ENCODE measurements at regions not wholly inside any gene's neighbourhood (a gene's known extent, or its start where the extent isn't known, plus 50 kb on each side); places are given as distances from the start of the nearest gene placed in this dataset.
A peak's percentile ranks its signal among the peaks of the same experiment; 100 is the strongest.

DNA sequence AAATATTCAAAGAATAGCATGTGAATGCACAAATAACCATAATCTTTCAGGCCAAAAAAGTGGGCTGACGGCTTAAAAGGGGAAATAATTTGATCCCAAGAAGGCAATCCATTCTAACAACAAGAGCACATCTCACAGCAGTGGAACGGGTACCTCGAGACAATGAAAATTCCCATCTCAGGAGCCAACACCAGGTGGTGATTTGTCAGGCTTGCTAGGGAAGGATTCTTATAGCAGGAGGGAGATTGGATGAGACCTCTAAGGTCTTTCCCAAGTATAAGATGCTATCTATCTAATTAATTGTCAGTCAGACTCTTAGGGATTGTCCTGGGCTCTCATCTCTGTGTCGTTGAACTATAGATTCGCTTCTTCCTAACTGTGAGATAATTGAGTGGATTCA, 284.0 kb downstream of the ETS1 start:
- ATAC-seq, result no peak
- no peaks in the 10 kb centered on the region for H3K27me3 Mint-ChIP-seq
- no peaks in the 10 kb centered on the region for H3K9me3 Mint-ChIP-seq
- no peak overlapping the region for H3K4me3 Mint-ChIP-seq
- peak overlapping the region; percentile 55 for H3K27ac Mint-ChIP-seq
- H3K36me3 Mint-ChIP-seq, result no peaks in the 10 kb centered on the region
- H3K4me1 Mint-ChIP-seq, result peaks cover 66% of the 10 kb centered on the region

DNA sequence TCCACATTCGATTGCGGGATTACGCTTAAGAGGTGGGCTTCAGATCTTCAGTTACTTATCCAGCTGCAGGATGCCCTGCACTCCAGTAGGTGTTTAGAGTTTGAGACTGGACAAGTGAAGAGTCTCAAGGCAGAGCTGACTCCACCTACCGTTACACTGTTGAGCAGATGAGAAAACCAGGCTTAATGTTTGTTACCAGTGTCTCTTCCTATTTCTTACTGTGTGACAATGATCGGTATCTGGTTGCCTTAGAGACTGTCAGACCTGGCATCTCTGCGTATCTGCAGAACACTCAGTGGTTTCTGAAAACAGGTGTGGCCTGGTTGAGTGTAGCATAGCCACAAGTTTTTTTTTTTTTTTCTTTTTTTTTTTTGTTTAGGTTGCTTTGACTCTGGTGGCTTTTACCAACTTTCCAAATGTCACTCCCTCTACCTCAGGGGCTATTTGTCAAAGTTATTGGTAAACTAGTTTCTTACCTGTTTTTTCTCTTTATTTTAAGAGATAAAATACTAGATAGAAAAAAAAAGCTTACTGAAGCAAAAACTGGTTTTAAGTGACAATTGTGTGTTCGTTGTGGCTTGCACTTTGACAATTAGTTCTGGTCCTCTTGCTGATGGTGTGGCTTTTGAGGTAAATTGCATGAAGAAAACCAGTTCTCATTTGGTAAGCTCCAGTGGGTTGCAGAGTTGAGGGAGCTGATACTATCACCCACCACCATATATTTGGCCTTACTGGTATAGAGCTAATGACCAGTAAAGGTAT, 284.8 kb downstream of the ETS1 start:
- Mint-ChIP-seq H3K27me3 (no peaks in the 10 kb centered on the region), H3K4me1 (peaks cover 74% of the 10 kb centered on the region), H3K27ac (peak overlapping the region; percentile 55), H3K9me3 (no peaks in the 10 kb centered on the region), H3K4me3 (no peak overlapping the region), H3K36me3 (no peaks in the 10 kb centered on the region)
- peak; percentile 98 for ATAC-seq

GRCh38 chr11:128301756-128302155, 285.6 kb downstream of the ETS1 start:
- Mint-ChIP-seq H3K4me3 (no peak overlapping the region), H3K27me3 (no peaks in the 10 kb centered on the region), H3K4me1 (peaks cover 82% of the 10 kb centered on the region), H3K27ac (peak overlapping the region; percentile 55), H3K36me3 (no peaks in the 10 kb centered on the region), H3K9me3 (no peaks in the 10 kb centered on the region)
- no peak for ATAC-seq

DNA sequence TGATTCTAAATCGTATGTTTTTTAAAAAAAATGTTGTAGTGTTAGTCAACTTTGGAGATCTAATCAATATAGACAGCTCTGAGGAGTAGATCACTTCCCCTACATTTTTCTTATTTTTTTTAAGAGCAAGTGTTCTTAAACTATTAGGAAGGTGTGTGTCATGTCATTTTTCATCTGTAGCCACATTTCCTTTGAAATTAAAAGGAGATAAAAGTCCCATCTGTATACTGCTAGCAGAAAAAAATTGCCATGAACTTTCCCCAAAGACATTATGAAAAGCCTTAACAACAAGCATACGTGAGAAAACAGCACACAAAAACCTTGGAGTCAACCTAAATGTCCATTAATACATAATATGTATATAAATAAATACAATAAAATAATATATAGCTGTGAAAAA, 286.6 kb downstream of the ETS1 start:
- peaks cover 78% of the 10 kb centered on the region for H3K4me1 Mint-ChIP-seq
- H3K4me3 Mint-ChIP-seq, result no peak overlapping the region
- no peak for ATAC-seq
- H3K36me3 Mint-ChIP-seq, result no peaks in the 10 kb centered on the region
- H3K27me3 Mint-ChIP-seq, result no peaks in the 10 kb centered on the region
- no peak overlapping the region for H3K27ac Mint-ChIP-seq
- no peaks in the 10 kb centered on the region for H3K9me3 Mint-ChIP-seq

DNA sequence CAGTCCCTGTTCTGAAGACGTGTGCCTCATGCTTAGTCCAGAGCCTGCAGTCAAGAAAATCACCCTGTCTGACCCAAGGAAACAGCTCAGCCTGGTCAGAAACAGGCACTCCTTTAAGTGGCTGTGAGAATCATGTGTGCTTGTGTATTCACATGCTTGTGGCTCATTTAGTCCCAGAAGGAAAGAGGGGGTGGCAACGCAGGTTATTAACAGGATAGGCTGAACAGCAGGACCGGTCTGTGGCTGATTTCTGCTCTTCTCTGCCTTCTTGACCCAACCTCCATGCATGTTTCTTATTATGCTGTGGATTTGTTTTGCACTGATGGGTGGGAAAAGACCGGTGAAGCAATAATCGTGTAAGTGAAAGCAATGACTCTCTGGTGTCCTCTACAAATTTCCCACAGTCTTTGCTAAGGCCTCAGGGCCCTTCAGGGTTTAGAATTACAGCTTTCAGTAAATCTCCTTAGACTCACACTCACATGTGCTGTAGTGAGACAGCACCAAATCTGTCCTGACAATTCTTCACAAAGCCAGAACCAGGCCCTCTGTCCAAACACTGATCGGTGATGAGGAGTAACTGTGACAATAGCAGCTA, 288.1 kb downstream of the ETS1 start:
- Mint-ChIP-seq H3K36me3 (no peaks in the 10 kb centered on the region), H3K27ac (peak overlapping the region; percentile 82), H3K4me1 (peaks cover 76% of the 10 kb centered on the region), H3K4me3 (no peak overlapping the region), H3K9me3 (no peaks in the 10 kb centered on the region), H3K27me3 (no peaks in the 10 kb centered on the region)
- ATAC-seq, result no peak

DNA sequence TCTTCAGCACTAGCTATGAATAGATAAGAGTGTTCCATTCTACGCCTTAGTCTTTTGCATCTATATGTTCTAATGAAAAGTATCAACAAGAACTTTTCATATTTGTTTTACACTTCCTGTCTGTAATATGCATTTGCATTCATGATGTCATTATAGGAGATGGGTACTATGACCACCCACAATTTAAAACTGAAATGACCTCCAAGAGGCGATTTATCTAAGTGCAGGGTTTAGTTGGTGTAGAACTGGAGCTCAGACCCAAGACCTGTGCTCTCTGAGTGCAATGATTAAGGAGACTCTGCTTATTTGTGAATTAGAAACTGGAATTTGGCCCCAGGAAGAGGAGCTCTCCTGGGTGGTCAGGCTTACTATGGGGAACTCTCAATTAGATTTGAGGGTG, 289.1 kb downstream of the ETS1 start:
- Mint-ChIP-seq H3K27ac (peak overlapping the region; percentile 82), H3K4me1 (peaks cover 74% of the 10 kb centered on the region), H3K4me3 (no peak overlapping the region), H3K9me3 (no peaks in the 10 kb centered on the region), H3K27me3 (no peaks in the 10 kb centered on the region), H3K36me3 (no peaks in the 10 kb centered on the region)
- no peak for ATAC-seq

DNA sequence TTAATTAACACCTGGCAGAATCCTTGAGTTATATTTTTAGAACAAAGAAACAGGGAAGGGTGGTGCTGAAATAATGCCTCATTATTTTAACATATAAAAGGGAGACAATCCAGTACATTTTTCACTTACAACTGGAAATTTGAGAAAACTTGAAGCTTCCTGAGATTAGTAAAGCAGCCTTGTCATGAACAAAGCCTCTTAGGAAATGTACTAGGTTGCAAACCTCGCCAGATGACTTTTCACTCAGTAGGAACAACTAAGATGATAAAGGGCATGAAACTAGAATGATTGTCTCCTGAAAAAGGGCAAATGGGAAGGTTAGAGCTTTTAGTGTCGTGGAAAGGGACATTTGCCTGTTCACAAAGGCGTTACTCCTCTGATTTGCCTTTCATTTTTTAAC, 289.6 kb downstream of the ETS1 start:
- Mint-ChIP-seq H3K27ac (peak overlapping the region; percentile 82), H3K36me3 (no peaks in the 10 kb centered on the region), H3K4me3 (no peak overlapping the region), H3K27me3 (no peaks in the 10 kb centered on the region), H3K9me3 (no peaks in the 10 kb centered on the region), H3K4me1 (peaks cover 74% of the 10 kb centered on the region)
- no peak for ATAC-seq

- Mint-ChIP-seq H3K4me1 (peaks cover 75% of the 10 kb centered on the region), H3K27me3 (no peaks in the 10 kb centered on the region), H3K27ac (peak overlapping the region; percentile 82), H3K36me3 (no peaks in the 10 kb centered on the region), H3K9me3 (no peaks in the 10 kb centered on the region), H3K4me3 (no peak overlapping the region)
- ATAC-seq, result no peak
Measured at GRCh38 chr11:128297091-128297651, 290.2 kb downstream of the ETS1 start.

- Mint-ChIP-seq H3K9me3 (no peaks in the 10 kb centered on the region), H3K27me3 (no peaks in the 10 kb centered on the region), H3K4me3 (no peak overlapping the region), H3K36me3 (no peaks in the 10 kb centered on the region), H3K4me1 (peaks cover 89% of the 10 kb centered on the region), H3K27ac (peak overlapping the region; percentile 96)
- ATAC-seq, result no peak
Measured at GRCh38 chr11:128294671-128295050, 292.7 kb downstream of the ETS1 start.

GRCh38 chr11:128294001-128294670, 293.2 kb downstream of the ETS1 start:
- no peaks in the 10 kb centered on the region for H3K27me3 Mint-ChIP-seq
- no peak overlapping the region for H3K4me3 Mint-ChIP-seq
- ATAC-seq, result no peak
- H3K27ac Mint-ChIP-seq, result peak overlapping the region; percentile 96
- no peaks in the 10 kb centered on the region for H3K9me3 Mint-ChIP-seq
- no peaks in the 10 kb centered on the region for H3K36me3 Mint-ChIP-seq
- peaks cover 89% of the 10 kb centered on the region for H3K4me1 Mint-ChIP-seq

DNA sequence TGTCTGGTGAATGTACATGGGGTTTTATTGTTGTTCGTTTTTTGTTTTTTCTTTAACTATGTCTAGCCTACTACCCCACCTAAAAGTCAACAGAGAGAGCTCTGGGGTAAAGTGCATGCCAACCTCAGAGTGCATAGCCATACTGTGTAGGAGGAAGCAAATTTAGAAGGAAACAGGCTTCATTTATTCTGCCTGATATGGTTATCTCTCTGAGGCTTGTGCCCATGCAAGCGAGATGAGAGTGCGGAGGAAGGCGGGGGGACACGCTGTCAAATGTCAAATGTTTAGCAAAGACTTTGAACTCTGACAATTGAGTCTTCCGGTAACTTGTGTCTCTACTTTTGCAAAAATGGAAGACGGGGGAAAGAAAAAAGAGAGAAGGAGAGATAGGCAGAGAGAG, 295.5 kb downstream of the ETS1 start:
- H3K4me1 Mint-ChIP-seq, result peaks cover 87% of the 10 kb centered on the region
- H3K4me3 Mint-ChIP-seq, result peak overlapping the region; percentile 81
- H3K27me3 Mint-ChIP-seq, result no peaks in the 10 kb centered on the region
- no peaks in the 10 kb centered on the region for H3K36me3 Mint-ChIP-seq
- peak overlapping the region; percentile 96 for H3K27ac Mint-ChIP-seq
- peak; percentile 81 for ATAC-seq
- no peaks in the 10 kb centered on the region for H3K9me3 Mint-ChIP-seq

DNA sequence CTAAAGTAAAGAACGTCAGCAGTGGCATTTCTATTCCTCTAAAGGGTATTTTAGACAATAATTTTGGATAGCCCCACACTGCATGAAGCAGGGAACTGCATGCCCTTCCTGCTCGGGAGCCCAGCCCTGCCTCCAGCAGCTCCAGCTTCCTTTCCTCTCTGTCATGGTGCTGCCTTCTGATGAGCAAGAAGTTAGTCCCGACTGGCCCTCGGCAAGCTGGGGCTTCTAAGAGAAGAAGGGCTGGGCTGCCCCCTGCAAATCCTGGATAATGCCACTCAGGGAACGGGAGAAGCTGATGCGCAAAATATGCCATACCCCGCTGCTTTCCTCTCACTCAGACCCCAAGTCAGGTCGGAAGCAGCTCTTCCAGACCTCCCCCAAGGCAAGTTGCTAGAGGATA, 296.4 kb downstream of the ETS1 start:
- H3K36me3 Mint-ChIP-seq, result no peaks in the 10 kb centered on the region
- H3K27me3 Mint-ChIP-seq, result no peaks in the 10 kb centered on the region
- H3K9me3 Mint-ChIP-seq, result no peaks in the 10 kb centered on the region
- H3K4me3 Mint-ChIP-seq, result peak overlapping the region; percentile 81
- H3K27ac Mint-ChIP-seq, result peak overlapping the region; percentile 96
- H3K4me1 Mint-ChIP-seq, result peaks cover 93% of the 10 kb centered on the region
- ATAC-seq, result no peak

- Mint-ChIP-seq H3K4me1 (peaks cover 93% of the 10 kb centered on the region), H3K27ac (peak overlapping the region; percentile 96), H3K4me3 (peak overlapping the region; percentile 81), H3K27me3 (no peaks in the 10 kb centered on the region), H3K36me3 (no peaks in the 10 kb centered on the region), H3K9me3 (no peaks in the 10 kb centered on the region)
- peak; percentile 89 for ATAC-seq
Measured at GRCh38 chr11:128290106-128290840, 297.1 kb downstream of the ETS1 start.

DNA sequence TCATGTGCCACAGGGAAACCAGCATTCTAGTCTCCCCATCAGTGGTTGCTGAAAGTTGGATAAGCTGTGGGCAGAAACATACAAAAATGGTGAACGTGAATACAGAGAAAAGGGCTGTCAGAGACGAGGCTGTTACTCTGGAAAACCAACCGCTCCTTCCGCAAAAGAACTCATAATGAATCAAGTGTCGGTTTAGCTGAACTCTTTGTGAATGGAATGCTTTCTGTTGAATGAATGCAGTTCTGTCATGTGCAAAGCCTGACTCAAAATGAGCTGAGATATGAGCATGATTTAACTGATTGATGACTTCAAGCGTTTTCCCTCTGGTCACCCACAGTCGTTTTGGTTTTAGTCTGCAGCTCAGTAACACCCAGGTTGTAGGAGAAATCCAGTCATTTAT, 298.3 kb downstream of the ETS1 start:
- Mint-ChIP-seq H3K36me3 (no peaks in the 10 kb centered on the region), H3K4me1 (peaks cover 91% of the 10 kb centered on the region)
- peak; percentile 28 for ATAC-seq

GRCh38 chr11:128288368-128288767, 299.0 kb downstream of the ETS1 start:
- Mint-ChIP-seq H3K36me3 (no peaks in the 10 kb centered on the region), H3K4me1 (peaks cover 86% of the 10 kb centered on the region), H3K9me3 (no peaks in the 10 kb centered on the region), H3K27me3 (no peaks in the 10 kb centered on the region), H3K27ac (peak overlapping the region; percentile 96), H3K4me3 (no peak overlapping the region)
- no peak for ATAC-seq

More for the DNA sequence above, 298.3 kb downstream of the ETS1 start:
- Mint-ChIP-seq H3K9me3 (no peaks in the 10 kb centered on the region), H3K27ac (peak overlapping the region; percentile 96), H3K4me3 (no peak overlapping the region), H3K27me3 (no peaks in the 10 kb centered on the region)
